DND-41 (cell line): ENCODE measurements at regions not wholly inside any gene's neighbourhood (a gene's known extent, or its start where the extent isn't known, plus 50 kb on each side); places are given as distances from the start of the nearest gene placed in this dataset.

Source experiments
- EZH2 ChIP-seq: IDR thresholded peaks from 3 replicates; pipeline ENCODE4 v1.6.1; 2012; ENCODE audit warnings: borderline replicate concordance, low read depth, mild to moderate bottlenecking, moderate library complexity, low read length, inconsistent platforms; ENCODE audit not compliant: severe bottlenecking
- TF ChIP-seq, protein P1 (sequence below): IDR thresholded peaks from 2 replicates; pipeline ENCODE4 v1.5.1; 2012; ENCODE audit warnings: borderline replicate concordance, low read length, moderate library complexity, mild to moderate bottlenecking; ENCODE audit not compliant: poor library complexity, severe bottlenecking; ENCODE audit errors: extremely low read depth

DNA sequence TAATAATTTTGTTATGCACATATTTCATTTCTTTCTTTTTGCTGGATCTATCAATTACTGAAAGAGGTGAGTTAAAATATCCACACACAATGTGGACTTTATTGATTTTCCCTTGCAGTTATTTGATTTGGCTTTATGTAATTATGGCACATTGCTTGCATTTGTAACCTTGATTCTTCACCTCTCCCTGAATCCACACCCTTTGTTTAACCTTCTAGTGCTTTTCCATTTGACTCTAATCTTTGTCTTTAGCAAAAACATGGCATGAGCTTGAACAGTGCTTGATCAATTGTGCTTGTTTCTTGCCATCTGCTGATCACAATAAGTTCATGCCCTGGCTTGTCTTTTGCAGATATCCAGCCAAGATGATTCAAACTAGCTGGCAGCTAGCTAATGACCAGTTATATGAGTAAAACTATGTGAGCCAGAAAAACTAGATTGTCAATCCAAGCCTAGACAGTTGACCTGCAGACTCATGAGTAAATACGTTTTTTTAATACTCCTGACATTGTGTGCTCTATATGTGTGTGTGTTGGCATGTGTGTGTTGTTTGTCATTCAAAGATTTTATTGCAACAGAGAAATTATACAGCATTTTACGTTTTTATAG is 899.2 kb downstream of the NCAM2 start:
- TF ChIP-seq, protein P1, sequence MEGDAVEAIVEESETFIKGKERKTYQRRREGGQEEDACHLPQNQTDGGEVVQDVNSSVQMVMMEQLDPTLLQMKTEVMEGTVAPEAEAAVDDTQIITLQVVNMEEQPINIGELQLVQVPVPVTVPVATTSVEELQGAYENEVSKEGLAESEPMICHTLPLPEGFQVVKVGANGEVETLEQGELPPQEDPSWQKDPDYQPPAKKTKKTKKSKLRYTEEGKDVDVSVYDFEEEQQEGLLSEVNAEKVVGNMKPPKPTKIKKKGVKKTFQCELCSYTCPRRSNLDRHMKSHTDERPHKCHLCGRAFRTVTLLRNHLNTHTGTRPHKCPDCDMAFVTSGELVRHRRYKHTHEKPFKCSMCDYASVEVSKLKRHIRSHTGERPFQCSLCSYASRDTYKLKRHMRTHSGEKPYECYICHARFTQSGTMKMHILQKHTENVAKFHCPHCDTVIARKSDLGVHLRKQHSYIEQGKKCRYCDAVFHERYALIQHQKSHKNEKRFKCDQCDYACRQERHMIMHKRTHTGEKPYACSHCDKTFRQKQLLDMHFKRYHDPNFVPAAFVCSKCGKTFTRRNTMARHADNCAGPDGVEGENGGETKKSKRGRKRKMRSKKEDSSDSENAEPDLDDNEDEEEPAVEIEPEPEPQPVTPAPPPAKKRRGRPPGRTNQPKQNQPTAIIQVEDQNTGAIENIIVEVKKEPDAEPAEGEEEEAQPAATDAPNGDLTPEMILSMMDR = no peak
- no peak for TF ChIP-seq EZH2
